Adrenal gland (tissue), 5 donors: ENCODE measurements at regions not wholly inside any gene's neighbourhood (a gene's known extent, or its start where the extent isn't known, plus 50 kb on each side); places are given as distances from the start of the nearest gene placed in this dataset.

ENCODE experiments used
- CTCF ChIP-seq, 6 experiments: fragments of 450-650 bp in 4 of 6; fragments of 200-600 bp in 2 of 6; sonication (generic) in 1 of 6; IDR thresholded peaks; 1 replicate in 5 of 6; 2 replicates in 1 of 6; pipeline versions ENCODE4 v1.5.1 to v1.8.0; 2016 to 2021; ENCODE audit warnings: antibody characterized with exemption in 6 of 6, mild to moderate bottlenecking in 2 of 6, moderate library complexity in 1 of 6
- POLR2A ChIP-seq, 2 donors: fragments of 450-650 bp; IDR thresholded peaks; one replicate each; pipeline ENCODE4 v1.6.1; 2017; ENCODE audit warnings: antibody characterized with exemption in 2 of 2, mild to moderate bottlenecking in 2 of 2, moderate library complexity in 1 of 2
- donor health status: DM: no; HTN: no; CAD: no.

- TF ChIP-seq CTCF (IDR thresholded peaks at IDR 0.05) (no peak), POLR2A (IDR thresholded peaks at IDR 0.05) (no peak)
Observed at GRCh38 chr12:91989143-91989542, 156.5 kb downstream of the BTG1 start.
